ENCODE measurements at regions not wholly inside any gene's neighbourhood (a gene's known extent, or its start where the extent isn't known, plus 50 kb on each side); places are given as distances from the start of the nearest gene placed in this dataset.

- no CpG with 5 or more reads among the region's 3 CpGs for WGBS (ENCODE audit: insufficient coverage)
- no peak overlapping the region for H2AFZ ChIP-seq (ENCODE audit: insufficient read depth, low read depth, low read length, poor library complexity, severe bottlenecking)
- H3K27ac ChIP-seq (ENCODE audit: low read depth in 1 of 2, low read length in 2 of 2) = no peak overlapping the region
- H3K36me3 ChIP-seq (replicated peaks in 1 of 2; ENCODE audit: control insufficient read depth in 1 of 2, insufficient read depth in 2 of 2, low read length in 2 of 2) = no peaks in the 10 kb centered on the region
- H3K4me2 ChIP-seq (replicated peaks; ENCODE audit: extremely low read depth, low read length, poor library complexity, severe bottlenecking) = no peak overlapping the region
- no peaks in the 10 kb centered on the region for H3K4me1 ChIP-seq (ENCODE audit: control insufficient read depth in 1 of 2, insufficient read depth in 2 of 2, low read length in 2 of 2)
- H3K9ac ChIP-seq (ENCODE audit: insufficient read depth, low read length, poor library complexity, severe bottlenecking) = no peak overlapping the region
- no peak for DNase-seq
- no peaks in the 10 kb centered on the region for H3K79me2 ChIP-seq (ENCODE audit: insufficient read depth, low read length)
- Mint-ChIP-seq H3K27me3 (ENCODE audit: low read depth in 3 of 3) (no peaks in the 10 kb centered on the region), H3K4me1 (no peaks in the 10 kb centered on the region), H3K4me3 (no peak overlapping the region), H3K27ac (no peak overlapping the region), H3K9me3 (peaks cover 0 to 2% (median 0%) of the 10 kb centered on the region in 7 donors), H3K36me3 (no peaks in the 10 kb centered on the region)
- H3K4me3 ChIP-seq (replicated peaks in 1 of 3; ENCODE audit: low read depth in 2 of 3, low read length in 3 of 3) = no peak overlapping the region
- H4K20me1 ChIP-seq (ENCODE audit: insufficient read depth, low read length) = no peaks in the 10 kb centered on the region
- TF ChIP-seq, protein P1, sequence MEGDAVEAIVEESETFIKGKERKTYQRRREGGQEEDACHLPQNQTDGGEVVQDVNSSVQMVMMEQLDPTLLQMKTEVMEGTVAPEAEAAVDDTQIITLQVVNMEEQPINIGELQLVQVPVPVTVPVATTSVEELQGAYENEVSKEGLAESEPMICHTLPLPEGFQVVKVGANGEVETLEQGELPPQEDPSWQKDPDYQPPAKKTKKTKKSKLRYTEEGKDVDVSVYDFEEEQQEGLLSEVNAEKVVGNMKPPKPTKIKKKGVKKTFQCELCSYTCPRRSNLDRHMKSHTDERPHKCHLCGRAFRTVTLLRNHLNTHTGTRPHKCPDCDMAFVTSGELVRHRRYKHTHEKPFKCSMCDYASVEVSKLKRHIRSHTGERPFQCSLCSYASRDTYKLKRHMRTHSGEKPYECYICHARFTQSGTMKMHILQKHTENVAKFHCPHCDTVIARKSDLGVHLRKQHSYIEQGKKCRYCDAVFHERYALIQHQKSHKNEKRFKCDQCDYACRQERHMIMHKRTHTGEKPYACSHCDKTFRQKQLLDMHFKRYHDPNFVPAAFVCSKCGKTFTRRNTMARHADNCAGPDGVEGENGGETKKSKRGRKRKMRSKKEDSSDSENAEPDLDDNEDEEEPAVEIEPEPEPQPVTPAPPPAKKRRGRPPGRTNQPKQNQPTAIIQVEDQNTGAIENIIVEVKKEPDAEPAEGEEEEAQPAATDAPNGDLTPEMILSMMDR (IDR thresholded peaks at IDR 0.05) = no peak
- intact Hi-C loops (cut with micrococcal nuclease) = no loop called here
- H3K9me3 ChIP-seq (replicated peaks in 1 of 2; ENCODE audit: control insufficient read depth in 1 of 2, insufficient read depth in 1 of 2, low read length in 2 of 2) = no peaks in the 10 kb centered on the region
- no peaks in the 10 kb centered on the region for H3K27me3 ChIP-seq (ENCODE audit: control insufficient read depth in 2 of 2, insufficient read depth in 2 of 2, low read length in 2 of 2)
Observed at GRCh38 chr5:120014535-120014934, 385.2 kb downstream of the FAM170A start.

DNA sequence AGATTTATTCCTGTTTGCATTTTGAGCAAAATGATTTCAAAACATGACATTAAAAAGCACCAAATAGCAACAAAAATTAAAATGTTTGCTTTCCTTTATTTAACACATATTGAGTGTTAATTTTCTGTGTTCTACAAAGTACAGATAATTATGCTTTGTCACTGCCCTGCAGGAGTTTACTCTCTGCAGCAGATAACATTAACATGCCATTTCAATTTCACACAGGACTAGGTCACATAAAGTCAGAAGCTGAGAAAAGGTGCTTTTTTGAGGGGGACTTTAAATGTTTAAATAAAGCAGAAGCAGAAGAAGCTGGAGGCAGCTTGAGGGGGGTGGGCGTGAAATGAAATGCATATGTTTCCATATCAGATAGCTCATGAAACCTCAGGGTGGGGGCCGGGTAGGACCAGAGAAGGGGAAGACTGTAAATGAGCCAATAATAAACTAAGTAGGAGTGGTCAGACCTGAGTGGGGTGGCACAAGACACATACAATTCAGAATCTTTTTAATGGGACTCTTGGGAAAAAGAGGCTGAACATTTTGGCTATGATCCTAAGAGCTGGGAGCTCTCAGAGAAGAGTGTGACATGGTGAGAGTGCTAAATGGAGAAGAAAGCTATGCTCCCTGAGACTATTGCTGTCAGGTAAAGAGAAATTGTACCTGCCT, 387.5 kb downstream of the FAM170A start:
- Histone ChIP-seq H3K4me2 (replicated peaks; ENCODE audit: extremely low read depth, low read length, poor library complexity, severe bottlenecking) (no peak overlapping the region), H3K4me1 (ENCODE audit: control insufficient read depth in 1 of 2, insufficient read depth in 2 of 2, low read length in 2 of 2) (no peaks in the 10 kb centered on the region), H3K9me3 (replicated peaks in 1 of 2; ENCODE audit: control insufficient read depth in 1 of 2, insufficient read depth in 1 of 2, low read length in 2 of 2) (no peaks in the 10 kb centered on the region), H4K20me1 (ENCODE audit: insufficient read depth, low read length) (no peaks in the 10 kb centered on the region), H3K9ac (ENCODE audit: insufficient read depth, low read length, poor library complexity, severe bottlenecking) (no peak overlapping the region), H3K79me2 (ENCODE audit: insufficient read depth, low read length) (no peaks in the 10 kb centered on the region), H3K36me3 (replicated peaks in 1 of 2; ENCODE audit: control insufficient read depth in 1 of 2, insufficient read depth in 2 of 2, low read length in 2 of 2) (no peaks in the 10 kb centered on the region), H2AFZ (ENCODE audit: insufficient read depth, low read depth, low read length, poor library complexity, severe bottlenecking) (no peak overlapping the region), H3K27me3 (ENCODE audit: control insufficient read depth in 2 of 2, insufficient read depth in 2 of 2, low read length in 2 of 2) (no peaks in the 10 kb centered on the region), H3K4me3 (replicated peaks in 1 of 3; ENCODE audit: low read depth in 2 of 3, low read length in 3 of 3) (no peak overlapping the region), H3K27ac (ENCODE audit: low read depth in 1 of 2, low read length in 2 of 2) (no peak overlapping the region)
- TF ChIP-seq, protein P1 (IDR thresholded peaks at IDR 0.05) = no peak
- WGBS (ENCODE audit: insufficient coverage) = 100% methylated on average over 1 of the region's 2 CpGs
- no peaks in the 10 kb centered on the region for H3K4me1 Mint-ChIP-seq
- no peaks in the 10 kb centered on the region for H3K36me3 Mint-ChIP-seq
- no peak overlapping the region for H3K4me3 Mint-ChIP-seq
- no peak overlapping the region for H3K27ac Mint-ChIP-seq
- no peak for DNase-seq
- peaks cover 0 to 2% (median 0%) of the 10 kb centered on the region in 7 donors for H3K9me3 Mint-ChIP-seq
- H3K27me3 Mint-ChIP-seq (ENCODE audit: low read depth in 3 of 3) = no peaks in the 10 kb centered on the region
- intact Hi-C loops (cut with micrococcal nuclease) = no loop called here
